Neural cell (in vitro differentiated cells): ENCODE measurements at regions not wholly inside any gene's neighbourhood (a gene's known extent, or its start where the extent isn't known, plus 50 kb on each side); places are given as distances from the start of the nearest gene placed in this dataset.

Experiments used
- H2AFZ ChIP-seq: fragments of 200-600, 300-800 bp; sonication (generic), shearing (Covaris generic); 2 replicates; pipeline ENCODE4 v1.6.0; 2014; ENCODE audit warnings: low read depth, mild to moderate bottlenecking, antibody characterized with exemption, low read length, moderate library complexity
- H3F3A ChIP-seq: fragments of 200-600 bp; shearing (Covaris generic); 2 replicates; pipeline ENCODE4 v1.6.1; 2016; ENCODE audit warnings: mild to moderate bottlenecking, moderate library complexity, mixed read lengths, antibody characterized with exemption, low read length; ENCODE audit not compliant: insufficient read depth, poor library complexity, severe bottlenecking
- H3K27ac ChIP-seq: fragments of 200-600, 300-800 bp; sonication (generic), shearing (Covaris generic); 2 replicates; pipeline ENCODE4 v1.5.1; 2014; ENCODE audit warnings: mild to moderate bottlenecking, low read length, moderate library complexity
- H3K27me3 ChIP-seq: fragments of 300-800, 200-600 bp; sonication (generic), shearing (Covaris generic); 2 replicates; pipeline ENCODE4 v1.6.0; 2014; ENCODE audit warnings: mild to moderate bottlenecking, low read depth, low read length, moderate library complexity; ENCODE audit not compliant: insufficient read depth
- H3K36me3 ChIP-seq: fragments of 300-800, 200-600 bp; sonication (generic), shearing (Covaris generic); 2 replicates; pipeline ENCODE4 v1.5.1; 2014; ENCODE audit warnings: mild to moderate bottlenecking, antibody characterized with exemption, low read length, moderate library complexity; ENCODE audit not compliant: insufficient read depth
- H3K4me2 ChIP-seq: fragments of 300-800, 200-600 bp; sonication (generic), shearing (Covaris generic); 2 replicates; pipeline ENCODE4 v1.6.0; 2014; ENCODE audit warnings: mild to moderate bottlenecking, low read length
- H3K4me3 ChIP-seq: fragments of 300-800, 200-600 bp; sonication (generic), shearing (Covaris generic); 2 replicates; pipeline ENCODE4 v1.5.1; 2014; ENCODE audit warnings: mild to moderate bottlenecking, low read length, moderate library complexity
- H3K79me2 ChIP-seq: fragments of 200-600 bp; shearing (Covaris generic); replicated peaks from 2 replicates; pipeline ENCODE4 v1.6.0; 2014; ENCODE audit warnings: mild to moderate bottlenecking, low read length, moderate library complexity; ENCODE audit not compliant: insufficient read depth
- H3K9ac ChIP-seq: fragments of 300-800, 200-600 bp; sonication (generic), shearing (Covaris generic); 2 replicates; pipeline ENCODE4 v1.6.1; 2016; ENCODE audit warnings: mild to moderate bottlenecking, low read length, mixed read lengths
- H3K9me2 ChIP-seq: fragments of 200-600 bp; shearing (Covaris generic); 2 replicates; pipeline ENCODE4 v1.6.1; 2016; ENCODE audit warnings: mild to moderate bottlenecking, low read length, mixed read lengths; ENCODE audit not compliant: insufficient read depth
- H3K9me3 ChIP-seq: fragments of 200-600, 300-800 bp; sonication (generic), shearing (Covaris generic); 2 replicates; pipeline ENCODE4 v1.6.1; 2016; ENCODE audit warnings: mild to moderate bottlenecking, mixed run types, low read length, moderate library complexity, mixed read lengths
- H4K20me1 ChIP-seq: fragments of 200-600 bp; shearing (Covaris generic); 2 replicates; pipeline ENCODE4 v1.6.1; 2016; ENCODE audit warnings: mild to moderate bottlenecking, mixed run types; ENCODE audit not compliant: insufficient read depth
- EP300 ChIP-seq: fragments of 450-650 bp; conservative IDR thresholded peaks from 2 replicates; pipeline ENCODE4 v1.6.1; 2014; ENCODE audit warnings: antibody characterized with exemption, mild to moderate bottlenecking, moderate library complexity; ENCODE audit not compliant: poor library complexity, severe bottlenecking
- EZH2 ChIP-seq: fragments of 200-600, 300-800 bp; shearing (Covaris generic), sonication (generic); IDR thresholded peaks from 2 replicates; pipeline ENCODE4 v1.6.1; 2014; ENCODE audit warnings: antibody characterized with exemption, low read length, borderline replicate concordance, mild to moderate bottlenecking; ENCODE audit not compliant: insufficient read depth, poor library complexity, severe bottlenecking
- MXI1 ChIP-seq: fragments of 450-650 bp; conservative IDR thresholded peaks from 2 replicates; pipeline ENCODE4 v1.6.1; 2014; ENCODE audit warnings: antibody characterized with exemption, mild to moderate bottlenecking; ENCODE audit not compliant: poor library complexity, severe bottlenecking
- POLR2AphosphoS5 ChIP-seq: IDR thresholded peaks from 2 replicates; pipeline ENCODE4 v1.6.1; 2012
- RAD21 ChIP-seq: fragments of 450-650 bp; conservative IDR thresholded peaks from 2 replicates; pipeline ENCODE4 v1.6.1; 2014; ENCODE audit warnings: antibody characterized with exemption, mild to moderate bottlenecking, moderate library complexity
- SMC3 ChIP-seq: fragments of 450-650 bp; conservative IDR thresholded peaks from 2 replicates; pipeline ENCODE4 v1.6.1; 2014; ENCODE audit warnings: antibody characterized with exemption, mild to moderate bottlenecking, moderate library complexity; ENCODE audit not compliant: poor library complexity
- TAF1 ChIP-seq: IDR thresholded peaks from 2 replicates; pipeline ENCODE4 v1.6.1; 2012; ENCODE audit warnings: low read depth
- TF ChIP-seq, protein P1 (sequence below): IDR thresholded peaks from 2 replicates; pipeline ENCODE4 v1.6.1; 2012; ENCODE audit warnings: borderline replicate concordance
- TF ChIP-seq, protein P2 (sequence below): fragments of 450-650 bp; IDR thresholded peaks from 2 replicates; pipeline ENCODE4 v1.5.1; 2014; ENCODE audit warnings: antibody characterized with exemption, mild to moderate bottlenecking, moderate library complexity; ENCODE audit not compliant: poor library complexity, severe bottlenecking

DNA sequence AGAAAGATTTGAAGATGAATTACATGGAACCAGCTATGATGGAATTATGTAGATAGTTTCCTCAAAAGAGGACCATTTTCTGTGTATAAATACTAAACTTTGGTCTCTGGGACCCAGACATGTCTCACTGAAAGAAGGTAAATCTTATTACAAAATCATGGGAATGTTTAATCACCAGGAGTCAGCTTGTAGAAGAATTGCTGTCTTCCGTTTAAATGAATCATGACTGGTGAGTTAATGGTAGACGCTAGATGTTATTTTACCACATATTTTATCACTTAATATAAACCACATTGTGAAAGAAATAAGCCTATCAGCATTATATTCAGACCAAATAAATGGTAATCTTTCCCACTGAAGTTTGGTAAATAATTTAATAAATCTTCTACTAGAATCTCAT is 322.3 kb upstream of the SUCLG2 start:
- TF ChIP-seq, protein P1, sequence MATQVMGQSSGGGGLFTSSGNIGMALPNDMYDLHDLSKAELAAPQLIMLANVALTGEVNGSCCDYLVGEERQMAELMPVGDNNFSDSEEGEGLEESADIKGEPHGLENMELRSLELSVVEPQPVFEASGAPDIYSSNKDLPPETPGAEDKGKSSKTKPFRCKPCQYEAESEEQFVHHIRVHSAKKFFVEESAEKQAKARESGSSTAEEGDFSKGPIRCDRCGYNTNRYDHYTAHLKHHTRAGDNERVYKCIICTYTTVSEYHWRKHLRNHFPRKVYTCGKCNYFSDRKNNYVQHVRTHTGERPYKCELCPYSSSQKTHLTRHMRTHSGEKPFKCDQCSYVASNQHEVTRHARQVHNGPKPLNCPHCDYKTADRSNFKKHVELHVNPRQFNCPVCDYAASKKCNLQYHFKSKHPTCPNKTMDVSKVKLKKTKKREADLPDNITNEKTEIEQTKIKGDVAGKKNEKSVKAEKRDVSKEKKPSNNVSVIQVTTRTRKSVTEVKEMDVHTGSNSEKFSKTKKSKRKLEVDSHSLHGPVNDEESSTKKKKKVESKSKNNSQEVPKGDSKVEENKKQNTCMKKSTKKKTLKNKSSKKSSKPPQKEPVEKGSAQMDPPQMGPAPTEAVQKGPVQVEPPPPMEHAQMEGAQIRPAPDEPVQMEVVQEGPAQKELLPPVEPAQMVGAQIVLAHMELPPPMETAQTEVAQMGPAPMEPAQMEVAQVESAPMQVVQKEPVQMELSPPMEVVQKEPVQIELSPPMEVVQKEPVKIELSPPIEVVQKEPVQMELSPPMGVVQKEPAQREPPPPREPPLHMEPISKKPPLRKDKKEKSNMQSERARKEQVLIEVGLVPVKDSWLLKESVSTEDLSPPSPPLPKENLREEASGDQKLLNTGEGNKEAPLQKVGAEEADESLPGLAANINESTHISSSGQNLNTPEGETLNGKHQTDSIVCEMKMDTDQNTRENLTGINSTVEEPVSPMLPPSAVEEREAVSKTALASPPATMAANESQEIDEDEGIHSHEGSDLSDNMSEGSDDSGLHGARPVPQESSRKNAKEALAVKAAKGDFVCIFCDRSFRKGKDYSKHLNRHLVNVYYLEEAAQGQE, result no peak
- TF ChIP-seq, protein P2, sequence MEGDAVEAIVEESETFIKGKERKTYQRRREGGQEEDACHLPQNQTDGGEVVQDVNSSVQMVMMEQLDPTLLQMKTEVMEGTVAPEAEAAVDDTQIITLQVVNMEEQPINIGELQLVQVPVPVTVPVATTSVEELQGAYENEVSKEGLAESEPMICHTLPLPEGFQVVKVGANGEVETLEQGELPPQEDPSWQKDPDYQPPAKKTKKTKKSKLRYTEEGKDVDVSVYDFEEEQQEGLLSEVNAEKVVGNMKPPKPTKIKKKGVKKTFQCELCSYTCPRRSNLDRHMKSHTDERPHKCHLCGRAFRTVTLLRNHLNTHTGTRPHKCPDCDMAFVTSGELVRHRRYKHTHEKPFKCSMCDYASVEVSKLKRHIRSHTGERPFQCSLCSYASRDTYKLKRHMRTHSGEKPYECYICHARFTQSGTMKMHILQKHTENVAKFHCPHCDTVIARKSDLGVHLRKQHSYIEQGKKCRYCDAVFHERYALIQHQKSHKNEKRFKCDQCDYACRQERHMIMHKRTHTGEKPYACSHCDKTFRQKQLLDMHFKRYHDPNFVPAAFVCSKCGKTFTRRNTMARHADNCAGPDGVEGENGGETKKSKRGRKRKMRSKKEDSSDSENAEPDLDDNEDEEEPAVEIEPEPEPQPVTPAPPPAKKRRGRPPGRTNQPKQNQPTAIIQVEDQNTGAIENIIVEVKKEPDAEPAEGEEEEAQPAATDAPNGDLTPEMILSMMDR, result no peak
- TF ChIP-seq TAF1, result no peak
- TF ChIP-seq RAD21, result no peak
- no peak for TF ChIP-seq SMC3
- TF ChIP-seq EP300, result no peak
- H3K9ac ChIP-seq, result no peak overlapping the region
- no peaks in the 10 kb centered on the region for H3K27me3 ChIP-seq
- no peaks in the 10 kb centered on the region for H3K79me2 ChIP-seq
- H4K20me1 ChIP-seq, result no peaks in the 10 kb centered on the region
- no peaks in the 10 kb centered on the region for H3K9me3 ChIP-seq
- H3K27ac ChIP-seq, result no peak overlapping the region
- H3K9me2 ChIP-seq, result no peaks in the 10 kb centered on the region
- H3K4me3 ChIP-seq, result no peak overlapping the region
- H3K4me2 ChIP-seq, result no peak overlapping the region
- no peak overlapping the region for H2AFZ ChIP-seq
- no peaks in the 10 kb centered on the region for H3K36me3 ChIP-seq
- no peaks in the 10 kb centered on the region for H3F3A ChIP-seq

DNA sequence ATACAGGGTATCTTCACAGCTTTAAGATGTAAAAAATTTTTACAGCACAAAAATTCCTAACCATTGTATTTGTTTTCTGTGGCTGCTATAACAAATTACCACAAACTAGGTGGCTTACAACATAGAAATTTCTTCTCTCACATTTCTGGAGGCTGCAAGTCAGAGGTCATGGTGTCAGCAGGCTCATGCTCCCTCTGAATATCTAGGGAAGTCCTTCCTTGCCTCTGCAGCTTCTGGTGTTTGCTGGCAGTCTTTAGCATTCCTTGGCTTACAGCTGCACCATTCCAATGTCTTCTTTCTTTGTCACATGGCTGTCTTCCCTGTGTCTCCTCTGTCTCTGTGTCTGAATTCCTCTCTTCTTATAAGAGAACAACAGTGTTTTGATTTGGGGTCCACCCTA is 310.2 kb upstream of the SUCLG2 start:
- H3K9me3 ChIP-seq, result no peaks in the 10 kb centered on the region
- H3K79me2 ChIP-seq, result no peaks in the 10 kb centered on the region
- no peak overlapping the region for H3K27ac ChIP-seq
- no peaks in the 10 kb centered on the region for H3K36me3 ChIP-seq
- no peak overlapping the region for H3K4me3 ChIP-seq
- TF ChIP-seq, protein P1, result no peak
- TF ChIP-seq EZH2 (no peak), MXI1 (no peak), RAD21 (no peak), POLR2AphosphoS5 (no peak), TAF1 (no peak), EP300 (no peak), SMC3 (no peak)
- TF ChIP-seq, protein P2, result no peak
- H3K4me2 ChIP-seq, result no peak overlapping the region
- H2AFZ ChIP-seq, result no peak overlapping the region
- H3K9ac ChIP-seq, result no peak overlapping the region
- H3K27me3 ChIP-seq, result no peaks in the 10 kb centered on the region
- no peaks in the 10 kb centered on the region for H3K9me2 ChIP-seq
- no peaks in the 10 kb centered on the region for H4K20me1 ChIP-seq
- H3F3A ChIP-seq, result no peaks in the 10 kb centered on the region
